Fibroblast of skin of left biceps (primary cell): ENCODE measurements at regions not wholly inside any gene's neighbourhood (a gene's known extent, or its start where the extent isn't known, plus 50 kb on each side); places are given as distances from the start of the nearest gene placed in this dataset.
"Not testable (repeated sequence)": the region's sequence is repeated elsewhere in the genome, so short reads cannot be mapped to it uniquely, and the experiment has no call there.

ENCODE experiments used
- DNase-seq, 2 experiments: peaks; one replicate each; pipeline ENCODE4 v3.0.0-alpha.2; 2013; ENCODE audit warnings: low read depth in 2 of 2

- DNase-seq = no peak
Measured at GRCh38 chr18:54433368-54433767, 75.7 kb downstream of the C18orf54 start.

GRCh38 chr18:54433857-54434256, 76.2 kb downstream of the C18orf54 start:
- no peak for DNase-seq

DNA sequence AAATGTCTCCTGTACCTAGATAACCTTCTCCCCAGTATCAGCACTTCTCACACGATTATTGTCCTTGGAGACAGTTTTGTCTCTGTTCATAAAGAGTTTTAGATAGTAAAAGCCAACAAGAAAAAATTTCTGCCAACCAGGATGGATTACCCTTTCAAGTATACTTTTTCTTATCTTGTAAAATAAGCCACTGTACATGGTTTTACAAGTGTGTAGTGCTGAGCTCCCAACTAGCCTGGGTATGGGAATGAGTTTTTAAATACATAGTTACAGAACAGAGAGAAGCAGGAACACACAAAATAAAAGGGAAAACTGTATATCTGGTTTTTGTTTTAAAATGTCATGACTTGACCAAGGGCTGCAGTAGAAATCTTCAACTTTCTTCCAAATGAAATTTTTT, 76.7 kb downstream of the C18orf54 start:
- no peak for DNase-seq

DNA sequence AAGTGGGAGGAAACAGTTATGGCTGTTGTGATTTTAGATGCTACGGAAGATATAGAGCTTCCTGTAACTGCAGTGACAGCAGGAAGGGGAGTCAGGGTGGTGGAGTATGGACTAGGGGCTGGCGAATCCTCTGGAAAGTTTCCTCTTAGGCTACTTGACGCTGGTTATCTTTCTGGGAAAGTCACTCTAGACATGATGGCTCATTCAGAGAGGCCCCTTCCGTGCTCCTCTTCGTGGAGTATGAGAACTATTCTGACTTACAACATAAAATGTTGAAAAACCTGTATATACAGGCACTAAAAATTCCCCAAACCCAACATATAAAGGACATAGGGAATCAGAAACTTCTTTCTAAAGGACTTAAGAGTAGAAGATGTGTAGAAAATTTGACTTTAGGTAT, 78.8 kb downstream of the C18orf54 start:
- no peak for DNase-seq

- DNase-seq = no peak
Measured at GRCh38 chr18:54440292-54440691, 82.6 kb downstream of the C18orf54 start.

DNA sequence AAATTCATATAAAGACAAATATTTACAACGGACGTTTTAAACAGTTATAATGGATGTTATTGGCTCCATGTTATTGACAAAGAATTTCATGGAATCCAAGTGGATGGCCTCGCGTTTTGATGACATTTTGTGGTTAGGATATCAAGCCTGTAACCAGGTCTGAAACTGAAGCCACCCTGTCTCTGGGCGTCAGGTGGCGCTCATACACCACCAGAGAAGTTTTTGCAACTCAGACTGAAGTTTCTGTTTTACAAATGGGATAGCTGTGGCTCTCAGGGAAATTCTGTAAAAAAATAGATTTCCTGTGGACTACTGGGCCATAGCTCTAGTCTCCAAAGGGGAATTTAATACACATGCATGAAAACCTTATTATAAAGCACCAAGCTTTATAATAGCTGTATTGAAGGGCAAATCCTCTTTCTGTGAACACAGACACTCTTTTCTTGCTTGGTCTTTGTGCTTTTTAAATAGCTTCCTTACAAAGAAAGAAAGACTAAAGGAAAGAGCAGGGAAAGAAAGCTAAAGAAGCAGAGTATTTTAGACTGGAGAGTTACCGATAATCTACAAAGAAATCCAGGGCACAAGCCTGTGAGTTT, 86.7 kb downstream of the C18orf54 start:
- peak; percentile 9 to 12 for DNase-seq

DNA sequence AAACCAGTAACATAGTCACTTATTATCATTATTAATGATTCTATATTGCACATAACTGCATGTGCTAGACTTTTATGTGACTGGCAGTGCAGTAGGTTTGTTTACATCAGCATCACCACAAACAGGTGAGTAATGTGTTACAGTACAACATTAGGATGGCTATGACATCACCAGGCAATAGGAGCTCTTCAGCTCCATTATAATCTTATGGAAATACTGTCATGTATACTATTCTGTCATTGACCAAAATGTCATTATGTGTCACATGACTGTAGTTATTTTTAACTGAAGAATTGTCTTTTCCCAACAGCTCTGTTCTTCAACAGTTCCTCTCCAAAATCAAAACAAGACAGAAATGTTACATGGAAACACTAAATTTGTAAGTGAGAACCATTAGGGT, 96.3 kb downstream of the C18orf54 start:
- no peak for DNase-seq

- DNase-seq = no peak
Measured at GRCh38 chr18:54465502-54465901, 107.8 kb downstream of the C18orf54 start.

GRCh38 chr18:54466248-54467005, 108.7 kb downstream of the C18orf54 start:
- no peak for DNase-seq

DNA sequence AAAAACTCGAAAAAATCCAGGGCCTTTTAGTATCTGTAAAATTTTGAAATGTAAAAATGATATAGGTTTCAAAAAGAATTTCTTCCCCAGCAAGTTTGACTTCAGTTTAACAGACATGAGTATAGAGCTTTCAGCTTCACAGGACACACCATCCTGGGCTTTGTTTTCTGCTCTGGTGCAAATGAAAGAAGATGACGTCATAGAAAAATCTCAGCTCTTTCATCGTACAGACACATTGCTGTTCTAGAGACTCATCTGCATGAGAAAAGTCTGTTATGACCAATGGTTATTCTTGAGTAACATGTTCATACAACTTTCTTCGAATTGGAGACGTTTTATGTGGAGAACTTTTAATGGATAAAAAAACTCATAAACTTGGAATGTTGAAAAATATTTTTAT, 111.7 kb upstream of the DYNAP start:
- DNase-seq = no peak

- no peak for DNase-seq
Measured at GRCh38 chr18:54480616-54481015, 110.4 kb upstream of the DYNAP start.

GRCh38 chr18:54502451-54502850, 88.6 kb upstream of the DYNAP start:
- DNase-seq = not testable (repeated sequence)

GRCh38 chr18:54503131-54503894, 87.7 kb upstream of the DYNAP start:
- no peak for DNase-seq

DNA sequence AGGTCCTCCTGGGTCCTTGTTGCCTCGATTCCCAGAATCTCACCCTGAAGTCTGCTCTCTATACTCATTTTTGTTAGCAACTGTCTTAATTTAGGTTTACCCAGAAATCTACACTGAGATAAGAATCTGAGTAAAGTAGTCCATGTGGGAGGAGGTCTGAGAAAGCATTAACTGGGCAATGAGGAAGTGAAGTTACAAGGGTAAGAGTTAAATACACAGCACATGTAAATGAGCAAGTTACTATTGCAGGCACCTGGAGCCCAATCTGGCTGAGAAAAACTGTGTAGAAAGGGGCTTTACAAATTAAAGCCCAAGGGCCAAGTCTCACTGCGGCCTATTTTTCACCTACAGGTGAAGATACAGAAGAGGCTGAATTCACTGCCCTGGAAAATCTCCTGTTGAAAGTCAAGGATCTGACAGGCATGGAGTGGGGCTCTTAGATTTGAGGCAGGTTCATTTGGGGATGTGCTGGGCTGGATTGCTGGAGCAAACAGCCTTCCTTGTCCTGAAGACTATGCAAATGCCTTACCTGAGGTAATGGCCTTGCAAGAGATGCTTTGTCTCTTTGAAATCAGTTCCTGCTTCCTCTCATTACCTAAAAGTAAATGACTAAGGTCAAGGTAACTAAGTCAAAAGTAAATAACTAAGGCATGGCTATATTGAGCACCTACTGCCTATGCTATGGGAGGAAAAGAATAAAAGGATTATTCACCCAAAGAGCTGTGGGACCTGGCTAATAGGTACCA, 84.4 kb upstream of the DYNAP start:
- no peak for DNase-seq

GRCh38 chr18:54509793-54510192, 81.3 kb upstream of the DYNAP start:
- no peak for DNase-seq

DNA sequence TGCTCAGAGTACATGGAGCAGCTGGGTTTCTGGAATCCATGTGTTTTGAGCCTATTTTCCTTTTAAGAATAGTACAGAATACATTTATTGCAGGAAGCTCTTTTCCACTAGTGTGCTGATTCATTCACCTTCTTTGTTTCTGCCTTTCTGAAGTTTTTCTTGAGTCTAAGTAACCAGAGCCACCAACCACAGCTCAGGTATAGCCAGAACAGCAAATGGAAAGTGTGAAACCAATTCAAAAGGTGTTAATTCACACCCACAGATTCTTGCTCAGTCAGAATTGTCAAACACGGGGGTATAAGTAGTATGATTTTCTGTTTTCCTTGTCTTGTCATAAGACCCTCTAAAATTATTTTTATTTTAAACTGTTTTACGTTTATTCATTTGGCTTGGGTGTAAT, 75.9 kb upstream of the DYNAP start:
- DNase-seq = no peak

GRCh38 chr18:54517521-54517920, 73.5 kb upstream of the DYNAP start:
- DNase-seq = no peak

DNA sequence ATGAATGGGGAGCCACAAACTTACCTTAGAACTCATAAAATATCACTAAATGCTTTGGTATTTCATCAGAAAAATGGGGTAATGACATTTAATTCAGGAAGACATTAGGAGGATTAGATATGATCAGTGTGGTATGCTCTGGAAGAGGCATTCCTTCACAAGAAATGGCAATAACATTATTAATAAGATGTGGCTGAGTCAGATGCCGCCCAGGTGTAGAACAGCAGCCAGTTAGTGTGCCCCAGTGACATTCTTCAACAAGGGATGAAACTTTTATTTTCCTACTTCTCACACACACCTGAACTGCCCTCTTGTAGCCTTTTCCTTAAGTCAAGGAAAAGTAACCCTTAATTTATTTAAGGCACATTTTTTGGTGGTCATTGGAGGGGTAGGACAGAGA, 69.2 kb upstream of the DYNAP start:
- DNase-seq = no peak

DNA sequence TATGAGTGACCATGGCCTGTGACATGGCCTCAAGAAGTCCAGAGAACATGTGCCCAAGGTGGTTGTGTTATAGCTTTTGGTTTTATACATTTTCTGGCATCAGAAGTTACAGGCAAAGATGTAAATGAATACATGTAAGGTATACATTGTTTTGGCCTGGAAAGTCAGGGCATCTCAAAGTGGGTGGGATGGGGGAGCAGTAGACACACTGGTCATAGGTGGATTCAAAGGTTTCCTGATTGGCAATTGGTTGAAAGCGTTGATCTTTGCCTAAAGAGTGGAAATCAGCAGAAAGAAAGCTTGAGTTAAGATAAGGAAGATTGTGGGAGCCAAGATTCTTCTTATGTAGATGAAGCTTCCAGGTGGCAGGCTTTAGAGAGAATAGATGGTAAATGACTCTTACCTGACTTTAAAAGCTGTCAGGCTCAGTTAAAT, 62.1 kb upstream of the DYNAP start:
- no peak for DNase-seq

DNA sequence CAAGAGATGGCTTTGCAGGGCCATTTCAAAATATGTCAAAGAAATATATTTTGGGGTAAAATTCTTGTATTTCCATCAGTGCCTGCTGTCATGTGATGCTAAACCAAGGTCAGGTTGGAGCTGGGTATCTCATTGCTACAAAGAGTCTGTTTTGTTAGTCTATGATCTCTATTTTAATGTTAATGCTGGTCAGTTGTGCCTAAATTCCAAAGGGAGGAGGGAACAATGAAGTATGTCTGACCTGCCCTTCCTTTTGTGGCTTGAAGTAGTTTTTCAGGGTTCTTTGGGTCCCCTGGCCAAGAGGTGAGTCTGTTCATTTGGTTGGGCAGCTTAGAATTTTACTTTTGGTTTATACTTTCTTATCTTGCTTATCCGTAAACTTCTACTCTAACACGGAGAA, 61.6 kb upstream of the DYNAP start:
- no peak for DNase-seq

- no peak for DNase-seq
Measured at GRCh38 chr18:54530285-54530684, 60.8 kb upstream of the DYNAP start.

- no peak for DNase-seq
Measured at GRCh38 chr18:54531402-54532065, 59.5 kb upstream of the DYNAP start.
